Keratinocyte (primary cell): ENCODE measurements at regions not wholly inside any gene's neighbourhood (a gene's known extent, or its start where the extent isn't known, plus 50 kb on each side); places are given as distances from the start of the nearest gene placed in this dataset.

Experiments
- CTCF ChIP-seq, 3 experiments: IDR thresholded peaks in 1 of 3; conservative IDR thresholded peaks in 1 of 3; optimal IDR thresholded peaks in 1 of 3; 2 replicates in 2 of 3; 3 replicates in 1 of 3; pipeline versions ENCODE3 to v1.5.1; 2011; ENCODE audit warnings: low read length in 3 of 3, mild to moderate bottlenecking in 3 of 3, moderate library complexity in 2 of 3, control low read depth in 1 of 3, inconsistent platforms in 1 of 3; ENCODE audit not compliant: insufficient read depth in 2 of 3; ENCODE audit errors: extremely low read depth in 1 of 3
- EZH2 ChIP-seq: IDR thresholded peaks from one replicate; pipeline ENCODE4 v1.6.1; 2012; ENCODE audit warnings: inconsistent platforms, mild to moderate bottlenecking, low read length, moderate library complexity

GRCh38 chr2:147031897-147032296 lies 812.9 kb upstream of the ACVR2A start:
- TF ChIP-seq CTCF (optimal IDR thresholded peaks at IDR 0.05 in 1 of 3, IDR thresholded peaks at IDR 0.05 in 1 of 3, conservative IDR thresholded peaks at IDR 0.05 in 1 of 3; ENCODE audit: extremely low read depth in 1 of 3, insufficient read depth in 2 of 3, low read length in 3 of 3) (no peak), EZH2 (no peak)
